Liver (tissue), 3 donors: ENCODE measurements at regions not wholly inside any gene's neighbourhood (a gene's known extent, or its start where the extent isn't known, plus 50 kb on each side); places are given as distances from the start of the nearest gene placed in this dataset.

Experiments
- GABPA ChIP-seq, 2 donors: IDR thresholded peaks in 1 of 2; conservative IDR thresholded peaks in 1 of 2; 2 replicates each; pipeline ENCODE4 v1.6.1; 2016; ENCODE audit warnings: antibody characterized with exemption in 2 of 2, mild to moderate bottlenecking in 1 of 2, moderate library complexity in 1 of 2
- HNF4G ChIP-seq: IDR thresholded peaks from 2 replicates; pipeline ENCODE4 v1.6.1; 2016; ENCODE audit warnings: antibody characterized with exemption
- TF ChIP-seq, protein P1 (sequence below): fragments of 150-350 bp; IDR thresholded peaks from 2 replicates; pipeline ENCODE4 v1.5.1; 2017; ENCODE audit warnings: improper control_type of control experiment, low read depth, low read length; ENCODE audit not compliant: missing input control
- donor health status: healthy.
- donor health status: healthy.

DNA sequence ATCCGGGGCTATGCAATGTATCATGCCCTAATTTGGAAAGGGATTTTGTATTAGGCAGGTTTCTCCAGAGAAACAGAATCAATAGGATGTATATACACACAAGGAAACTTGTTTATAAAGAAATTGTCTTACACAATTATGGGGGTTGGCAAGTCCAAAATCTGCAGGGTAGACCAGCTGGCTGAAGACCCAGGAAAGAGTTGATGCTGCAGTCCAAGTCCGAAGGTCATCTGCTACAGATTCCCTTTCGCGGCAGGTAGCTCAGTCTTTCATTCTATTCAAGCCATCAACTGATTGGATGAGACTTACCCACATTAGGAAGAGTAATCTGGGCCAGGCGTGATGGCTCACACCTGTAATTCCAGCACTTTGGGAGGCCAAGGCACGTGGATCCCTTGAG, 54.6 kb upstream of the CXADR start:
- TF ChIP-seq, protein P1, sequence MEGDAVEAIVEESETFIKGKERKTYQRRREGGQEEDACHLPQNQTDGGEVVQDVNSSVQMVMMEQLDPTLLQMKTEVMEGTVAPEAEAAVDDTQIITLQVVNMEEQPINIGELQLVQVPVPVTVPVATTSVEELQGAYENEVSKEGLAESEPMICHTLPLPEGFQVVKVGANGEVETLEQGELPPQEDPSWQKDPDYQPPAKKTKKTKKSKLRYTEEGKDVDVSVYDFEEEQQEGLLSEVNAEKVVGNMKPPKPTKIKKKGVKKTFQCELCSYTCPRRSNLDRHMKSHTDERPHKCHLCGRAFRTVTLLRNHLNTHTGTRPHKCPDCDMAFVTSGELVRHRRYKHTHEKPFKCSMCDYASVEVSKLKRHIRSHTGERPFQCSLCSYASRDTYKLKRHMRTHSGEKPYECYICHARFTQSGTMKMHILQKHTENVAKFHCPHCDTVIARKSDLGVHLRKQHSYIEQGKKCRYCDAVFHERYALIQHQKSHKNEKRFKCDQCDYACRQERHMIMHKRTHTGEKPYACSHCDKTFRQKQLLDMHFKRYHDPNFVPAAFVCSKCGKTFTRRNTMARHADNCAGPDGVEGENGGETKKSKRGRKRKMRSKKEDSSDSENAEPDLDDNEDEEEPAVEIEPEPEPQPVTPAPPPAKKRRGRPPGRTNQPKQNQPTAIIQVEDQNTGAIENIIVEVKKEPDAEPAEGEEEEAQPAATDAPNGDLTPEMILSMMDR = no peak
- TF ChIP-seq HNF4G = no peak
- no peak for TF ChIP-seq GABPA (IDR thresholded peaks at IDR 0.05 in 1 of 2, conservative IDR thresholded peaks at IDR 0.05 in 1 of 2)
